SK-N-SH treated with all-trans-retinoic acid at 6 μM for 48 hours (cell line): ENCODE measurements at regions not wholly inside any gene's neighbourhood (a gene's known extent, or its start where the extent isn't known, plus 50 kb on each side); places are given as distances from the start of the nearest gene placed in this dataset.

Source experiments
- ATAC-seq: fragments of 200-7000 bp; cut with Tn5 transposase; 3 replicates; pipeline ENCODE4 v1.9.1; 2020; ENCODE audit warnings: mild to moderate bottlenecking, moderate library complexity
- ARNTL ChIP-seq: fragments of 450-650 bp; formaldehyde crosslinking; IDR thresholded peaks from 2 replicates; pipeline ENCODE4 v1.5.0; 2020; ENCODE audit warnings: low read depth, mild to moderate bottlenecking, moderate library complexity, borderline replicate concordance
- BACH2 ChIP-seq: fragments of 250-450 bp; sonication (Bioruptor Pico); IDR thresholded peaks from 2 replicates; pipeline ENCODE4 v1.9.0; 2021; ENCODE audit warnings: mild to moderate bottlenecking, borderline replicate concordance
- CREB5 ChIP-seq: fragments of 250-450 bp; sonication (Bioruptor Pico); IDR thresholded peaks from 2 replicates; pipeline ENCODE4 v1.5.1; 2020; ENCODE audit warnings: low read depth, mild to moderate bottlenecking, moderate library complexity
- CSDC2 ChIP-seq: fragments of 250-450 bp; sonication (Bioruptor Pico); IDR thresholded peaks from 2 replicates; pipeline ENCODE4 v1.5.0; 2020; ENCODE audit warnings: mild to moderate bottlenecking, moderate library complexity
- CSRNP3 ChIP-seq: fragments of 250-450 bp; sonication (Bioruptor Pico); IDR thresholded peaks from 2 replicates; pipeline ENCODE4 v1.5.1; 2021; ENCODE audit warnings: mild to moderate bottlenecking, moderate library complexity
- ESRRG ChIP-seq: fragments of 250-450 bp; sonication (Bioruptor Pico); IDR thresholded peaks from 2 replicates; pipeline ENCODE4 v1.6.1; 2021; ENCODE audit warnings: mild to moderate bottlenecking
- GLIS3 ChIP-seq: fragments of 250-450 bp; sonication (Bioruptor Pico); IDR thresholded peaks from 2 replicates; pipeline ENCODE4 v1.5.0; 2020; ENCODE audit warnings: mild to moderate bottlenecking, moderate library complexity
- ISL1 ChIP-seq: fragments of 250-450 bp; sonication (Bioruptor Pico); IDR thresholded peaks from 2 replicates; pipeline ENCODE4 v2.1.2; 2022; ENCODE audit warnings: mild to moderate bottlenecking, moderate library complexity
- OSR1 ChIP-seq: fragments of 250-450 bp; sonication (Bioruptor Pico); IDR thresholded peaks from 2 replicates; pipeline ENCODE4 v1.8.0; 2022; ENCODE audit warnings: moderate library complexity, mild to moderate bottlenecking, inconsistent platforms
- PATZ1 ChIP-seq: fragments of 250-450 bp; sonication (Bioruptor Pico); IDR thresholded peaks from 2 replicates; pipeline ENCODE4 v1.8.0; 2020; ENCODE audit warnings: mild to moderate bottlenecking, moderate library complexity, borderline replicate concordance
- POU6F1 ChIP-seq: fragments of 250-450 bp; sonication (Bioruptor Pico); IDR thresholded peaks from 2 replicates; pipeline ENCODE4 v1.8.0; 2021; ENCODE audit warnings: low read depth, mild to moderate bottlenecking, moderate library complexity, borderline replicate concordance
- PPARA ChIP-seq: fragments of 250-450 bp; sonication (Bioruptor Pico); IDR thresholded peaks from 2 replicates; pipeline ENCODE4 v1.5.0; 2020; ENCODE audit warnings: mild to moderate bottlenecking, borderline replicate concordance
- RARB ChIP-seq: fragments of 250-450 bp; sonication (Bioruptor Pico); IDR thresholded peaks from 2 replicates; pipeline ENCODE4 v1.8.0; 2021; ENCODE audit warnings: mild to moderate bottlenecking, moderate library complexity
- TCF4 ChIP-seq: fragments of 250-450 bp; sonication (Bioruptor Pico); IDR thresholded peaks from 2 replicates; pipeline ENCODE4 v1.8.0; 2021; ENCODE audit warnings: mild to moderate bottlenecking, moderate library complexity, borderline replicate concordance
- TOX ChIP-seq: fragments of 250-450 bp; sonication (Bioruptor Pico); IDR thresholded peaks from 2 replicates; pipeline ENCODE4 v1.8.0; 2021; ENCODE audit warnings: mild to moderate bottlenecking, moderate library complexity, borderline replicate concordance
- TSHZ2 ChIP-seq: fragments of 250-450 bp; sonication (Bioruptor Pico); IDR thresholded peaks from 2 replicates; pipeline ENCODE4 v1.5.0; 2020; ENCODE audit warnings: mild to moderate bottlenecking, moderate library complexity
- ZC3H10 ChIP-seq: fragments of 250-450 bp; sonication (Bioruptor Pico); IDR thresholded peaks from 2 replicates; pipeline ENCODE4 v1.5.1; 2021; ENCODE audit warnings: mild to moderate bottlenecking, moderate library complexity
- ZFP3 ChIP-seq: fragments of 250-450 bp; sonication (Bioruptor Pico); IDR thresholded peaks from 2 replicates; pipeline ENCODE4 v1.5.0; 2020; ENCODE audit warnings: mild to moderate bottlenecking, moderate library complexity
- ZFP30 ChIP-seq: fragments of 450-650 bp; formaldehyde crosslinking; IDR thresholded peaks from 2 replicates; pipeline ENCODE4 v1.5.0; 2022; ENCODE audit warnings: mild to moderate bottlenecking, moderate library complexity
- ZNF565 ChIP-seq: fragments of 450-650 bp; formaldehyde crosslinking; conservative IDR thresholded peaks from 2 replicates; pipeline ENCODE4 v1.5.0; 2020; ENCODE audit warnings: low read depth, mild to moderate bottlenecking, moderate library complexity
- ZNF8 ChIP-seq: fragments of 450-650 bp; formaldehyde crosslinking; IDR thresholded peaks from 2 replicates; pipeline ENCODE4 v1.5.0; 2020; ENCODE audit warnings: mild to moderate bottlenecking, moderate library complexity

GRCh38 chr18:75497576-75498235, 70.2 kb upstream of the SMIM21 start:
- ATAC-seq: no peak
- no peak for TF ChIP-seq TCF4 (CRISPR knock-in tag)
- TF ChIP-seq PATZ1: no peak
- TF ChIP-seq OSR1 (CRISPR knock-in tag): no peak
- TF ChIP-seq GLIS3 (CRISPR knock-in tag): no peak
- TF ChIP-seq ISL1: no peak
- TF ChIP-seq TSHZ2 (CRISPR knock-in tag): no peak
- no peak for TF ChIP-seq CSDC2
- no peak for TF ChIP-seq ZFP30 (CRISPR knock-in tag)
- TF ChIP-seq ZNF565: no peak
- TF ChIP-seq PPARA (CRISPR knock-in tag): no peak
- no peak for TF ChIP-seq ZFP3 (CRISPR knock-in tag)
- TF ChIP-seq TOX (CRISPR knock-in tag): no peak
- no peak for TF ChIP-seq RARB
- TF ChIP-seq ZNF8: no peak
- no peak for TF ChIP-seq CSRNP3 (CRISPR knock-in tag)
- TF ChIP-seq ZC3H10: no peak
- no peak for TF ChIP-seq POU6F1 (CRISPR knock-in tag)
- no peak for TF ChIP-seq ESRRG (CRISPR knock-in tag)
- no peak for TF ChIP-seq BACH2

- ATAC-seq: no peak
- TF ChIP-seq CREB5 (CRISPR knock-in tag): no peak
Observed at GRCh38 chr18:75496151-75496550, 68.6 kb upstream of the SMIM21 start.

- ATAC-seq: no peak
- TF ChIP-seq ZFP30 (CRISPR knock-in tag) (no peak), RARB (no peak), OSR1 (CRISPR knock-in tag) (no peak), ARNTL (CRISPR knock-in tag) (no peak), TSHZ2 (CRISPR knock-in tag) (no peak)
Observed at GRCh38 chr18:75492852-75493251, 65.3 kb upstream of the SMIM21 start.
